D721Med (cell line): ENCODE measurements at regions not wholly inside any gene's neighbourhood (a gene's known extent, or its start where the extent isn't known, plus 50 kb on each side); places are given as distances from the start of the nearest gene placed in this dataset.

ENCODE experiments used
- DNase-seq: peaks from one replicate; pipeline ENCODE4 v3.0.0; 2011; ENCODE audit warnings: low spot score; ENCODE audit not compliant: insufficient read length
- FAIRE-seq: peaks from 2 replicates; lab custom pipeline; 2011; peaks lifted over from hg19 to GRCh38; lab: Jason Lieb, UNC
- TF ChIP-seq, protein P1 (sequence below): IDR thresholded peaks from 2 replicates; pipeline ENCODE4 v1.5.1; 2012; ENCODE audit warnings: mild to moderate bottlenecking, control low read depth; ENCODE audit not compliant: insufficient read depth; ENCODE audit errors: missing control alignments

- no peak for DNase-seq
- FAIRE-seq, result no peak
- TF ChIP-seq, protein P1, sequence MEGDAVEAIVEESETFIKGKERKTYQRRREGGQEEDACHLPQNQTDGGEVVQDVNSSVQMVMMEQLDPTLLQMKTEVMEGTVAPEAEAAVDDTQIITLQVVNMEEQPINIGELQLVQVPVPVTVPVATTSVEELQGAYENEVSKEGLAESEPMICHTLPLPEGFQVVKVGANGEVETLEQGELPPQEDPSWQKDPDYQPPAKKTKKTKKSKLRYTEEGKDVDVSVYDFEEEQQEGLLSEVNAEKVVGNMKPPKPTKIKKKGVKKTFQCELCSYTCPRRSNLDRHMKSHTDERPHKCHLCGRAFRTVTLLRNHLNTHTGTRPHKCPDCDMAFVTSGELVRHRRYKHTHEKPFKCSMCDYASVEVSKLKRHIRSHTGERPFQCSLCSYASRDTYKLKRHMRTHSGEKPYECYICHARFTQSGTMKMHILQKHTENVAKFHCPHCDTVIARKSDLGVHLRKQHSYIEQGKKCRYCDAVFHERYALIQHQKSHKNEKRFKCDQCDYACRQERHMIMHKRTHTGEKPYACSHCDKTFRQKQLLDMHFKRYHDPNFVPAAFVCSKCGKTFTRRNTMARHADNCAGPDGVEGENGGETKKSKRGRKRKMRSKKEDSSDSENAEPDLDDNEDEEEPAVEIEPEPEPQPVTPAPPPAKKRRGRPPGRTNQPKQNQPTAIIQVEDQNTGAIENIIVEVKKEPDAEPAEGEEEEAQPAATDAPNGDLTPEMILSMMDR, result no peak
Measured at GRCh38 chr10:36324831-36325230, 682.7 kb upstream of the FZD8 start.

- no peak for DNase-seq
- no peak for FAIRE-seq
- TF ChIP-seq, protein P1, result no peak
Measured at GRCh38 chr10:36313142-36313541, 671.0 kb upstream of the FZD8 start.

DNA sequence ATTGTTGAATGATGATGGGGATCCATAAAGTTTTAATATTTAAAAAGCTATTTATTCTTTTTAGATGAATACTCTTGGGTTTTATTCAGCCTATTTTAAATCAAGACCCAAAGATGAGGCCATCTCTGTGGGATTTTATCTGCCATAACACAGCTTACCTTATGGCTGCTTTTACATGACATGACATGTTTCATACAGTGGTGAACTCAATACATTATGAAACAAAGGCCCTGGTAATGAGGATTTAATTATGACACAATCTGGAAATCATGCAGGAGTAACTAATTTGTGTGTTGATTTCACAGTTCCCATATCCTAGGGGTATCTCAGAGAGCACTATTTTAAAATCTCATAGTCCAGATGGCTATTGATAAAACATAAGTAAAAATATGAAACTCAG lies 661.8 kb upstream of the FZD8 start:
- TF ChIP-seq, protein P1, result no peak
- FAIRE-seq (no peak), DNase-seq (no peak)

- no peak for DNase-seq
- TF ChIP-seq, protein P1, result no peak
- no peak for FAIRE-seq
Measured at GRCh38 chr10:36302086-36302485, 660.0 kb upstream of the FZD8 start.

DNA sequence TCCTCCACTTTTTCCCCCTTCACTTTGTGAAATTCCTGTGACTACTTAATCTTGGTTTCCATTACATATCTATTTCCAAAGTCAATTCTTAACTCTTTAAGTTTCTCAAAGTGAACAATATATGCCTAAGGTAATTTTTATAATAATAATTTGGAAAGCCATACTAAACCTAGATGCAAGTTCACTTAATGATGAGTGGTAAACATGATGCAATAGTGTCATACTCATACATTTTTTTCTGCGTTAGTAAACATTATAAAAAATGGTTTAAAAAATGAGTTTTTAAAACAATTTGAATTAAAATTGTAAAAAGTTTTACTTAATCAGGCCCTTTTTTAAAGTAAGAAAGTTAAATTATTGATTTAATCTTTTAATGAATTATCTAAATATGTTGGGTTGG lies 659.4 kb upstream of the FZD8 start:
- TF ChIP-seq, protein P1, result no peak
- FAIRE-seq, result no peak
- no peak for DNase-seq

GRCh38 chr10:36301139-36301538 lies 659.0 kb upstream of the FZD8 start:
- FAIRE-seq (no peak), DNase-seq (no peak)

DNA sequence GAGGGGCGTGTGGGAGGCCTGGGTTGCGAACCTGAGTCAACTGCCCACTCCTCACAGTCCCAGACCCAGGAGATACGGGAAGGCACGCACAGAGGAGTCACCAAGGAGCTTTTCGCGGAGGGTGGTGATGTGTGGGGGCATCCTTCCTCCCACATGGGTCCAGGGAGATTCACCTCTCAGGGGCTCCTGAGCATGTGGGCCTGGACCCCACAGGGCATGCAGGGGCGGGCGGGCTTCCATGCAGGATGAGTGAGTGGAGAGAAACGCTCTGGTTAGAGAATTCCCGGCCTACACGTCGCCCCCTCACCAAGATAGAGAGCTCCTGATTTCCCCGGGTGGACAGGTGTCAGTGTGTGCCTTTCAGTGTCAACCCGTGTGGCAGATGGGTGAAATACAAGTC lies 641.7 kb upstream of the FZD8 start:
- TF ChIP-seq, protein P1, result no peak
- no peak for DNase-seq
- no peak for FAIRE-seq

More at GRCh38 chr10:36301139-36301538, 659.0 kb upstream of the FZD8 start:
- TF ChIP-seq, protein P1, result no peak
